GM18505 (cell line): ENCODE measurements at regions not wholly inside any gene's neighbourhood (a gene's known extent, or its start where the extent isn't known, plus 50 kb on each side); places are given as distances from the start of the nearest gene placed in this dataset.
"Not testable (repeated sequence)": the region's sequence is repeated elsewhere in the genome, so short reads cannot be mapped to it uniquely, and the experiment has no call there.

Experiments used
- ATAC-seq: cut with Tn5 transposase; IDR thresholded peaks from one replicate; pipeline ENCODE4 v1.9.1; 2021; ENCODE audit not compliant: unreplicated experiment
- POLR2A ChIP-seq: IDR thresholded peaks from 4 replicates; pipeline ENCODE4 v1.6.1; 2011; ENCODE audit warnings: borderline replicate concordance; ENCODE audit not compliant: insufficient read depth, insufficient read length; ENCODE audit errors: extremely low read depth

- TF ChIP-seq POLR2A: no peak
- ATAC-seq: no peak
Observed at GRCh38 chr7:113030489-113030888, 56.1 kb downstream of the GPR85 start.

- TF ChIP-seq POLR2A: no peak
- ATAC-seq: no peak
Observed at GRCh38 chr7:113026941-113027340, 59.7 kb downstream of the GPR85 start.

- not testable (repeated sequence) for ATAC-seq
Observed at GRCh38 chr7:113017144-113017857, 69.3 kb downstream of the GPR85 start.

- ATAC-seq: no peak
- TF ChIP-seq POLR2A: no peak
Observed at GRCh38 chr7:113015034-113015645, 71.5 kb downstream of the GPR85 start.

DNA sequence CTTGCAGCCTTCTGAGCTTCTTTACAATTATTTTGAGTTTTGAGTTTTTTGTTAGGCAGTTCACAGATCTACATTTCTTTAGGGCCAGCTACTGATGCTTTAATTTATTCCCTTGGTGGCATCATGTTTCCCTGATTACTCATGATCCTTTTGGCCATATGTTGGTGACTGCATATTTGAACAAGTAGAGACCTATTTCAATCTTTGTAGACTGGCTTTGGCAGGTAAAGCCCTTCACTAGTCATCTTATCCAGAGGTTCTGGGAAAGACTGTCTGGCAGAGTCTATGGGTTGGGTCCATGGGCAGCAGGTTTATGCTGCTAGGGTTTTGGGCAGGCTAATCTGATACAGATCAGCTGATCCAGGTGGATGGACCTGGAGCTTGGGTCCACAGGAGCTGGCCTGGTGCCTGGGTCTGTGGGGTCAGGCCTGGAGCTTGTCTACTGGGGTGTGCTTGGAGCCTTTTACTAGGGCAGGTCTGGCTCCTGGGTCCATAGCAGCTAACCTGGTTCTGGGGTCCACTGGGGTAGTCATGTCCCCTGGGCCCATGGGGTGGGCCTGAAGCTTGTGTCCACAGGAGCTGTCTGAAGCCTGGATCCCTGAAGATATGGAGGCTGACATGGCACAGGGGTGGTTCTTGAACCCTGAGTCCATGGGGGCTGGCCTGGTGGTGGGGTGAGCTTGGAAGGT lies 72.7 kb downstream of the GPR85 start:
- no peak for ATAC-seq
- no peak for TF ChIP-seq POLR2A

DNA sequence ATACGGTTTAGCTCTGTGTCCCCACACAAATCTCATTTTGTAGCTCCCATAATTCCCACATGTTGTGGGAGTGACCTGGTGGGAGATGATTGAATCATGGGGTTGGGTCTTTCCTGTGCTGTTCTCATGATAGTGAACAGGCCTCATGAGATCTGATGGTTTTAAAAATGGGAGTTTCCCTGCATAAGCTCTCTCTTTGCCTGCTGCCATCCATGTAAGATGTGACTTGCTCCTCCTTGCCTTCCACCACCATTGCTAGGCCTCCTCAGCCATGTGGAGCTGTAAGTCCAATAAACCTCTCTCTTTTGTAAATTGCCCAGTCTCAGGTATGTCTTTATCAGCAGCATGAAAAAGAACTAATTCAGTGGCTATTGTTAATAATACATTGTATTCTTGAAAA lies 73.8 kb downstream of the GPR85 start:
- not testable (repeated sequence) for ATAC-seq

DNA sequence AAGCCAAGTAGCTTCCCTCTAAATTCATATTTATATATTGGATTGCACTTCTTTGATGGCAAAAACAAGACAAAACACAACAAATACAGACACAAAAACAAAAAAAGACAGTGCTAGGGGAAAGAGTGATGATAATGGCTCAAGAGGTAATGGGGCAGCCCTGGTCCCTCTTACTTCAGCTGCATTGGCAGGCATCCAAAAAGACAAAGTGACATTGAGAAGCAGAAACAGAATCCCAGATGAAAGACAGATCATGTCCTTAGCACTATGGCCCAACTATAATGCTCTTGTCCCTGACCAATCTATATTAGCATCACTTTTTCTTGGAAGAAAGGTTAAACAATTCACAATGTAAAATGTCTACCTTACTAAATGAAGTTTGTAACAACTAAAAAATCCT lies 76.2 kb downstream of the GPR85 start:
- ATAC-seq: no peak
- TF ChIP-seq POLR2A: no peak

DNA sequence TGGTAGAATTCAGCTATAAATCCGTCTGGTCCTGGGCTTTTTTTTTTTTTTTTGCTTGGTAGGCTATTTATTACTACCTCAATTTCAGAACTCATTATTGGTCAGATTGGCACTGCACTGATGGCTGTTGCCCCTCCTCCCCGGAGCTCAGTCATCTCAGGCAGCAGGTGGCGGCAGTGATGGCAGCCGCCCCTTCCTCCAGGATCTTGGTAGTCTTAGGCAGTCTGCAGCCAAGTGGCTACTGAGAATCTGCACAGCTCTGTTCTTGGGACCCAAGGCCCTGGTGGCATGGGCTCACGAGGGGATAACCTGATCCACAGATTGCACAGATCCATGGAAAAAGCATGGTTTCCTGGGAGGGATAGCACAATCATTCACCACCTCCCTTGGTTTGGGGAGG lies 77.9 kb downstream of the GPR85 start:
- no peak for TF ChIP-seq POLR2A
- ATAC-seq: no peak

DNA sequence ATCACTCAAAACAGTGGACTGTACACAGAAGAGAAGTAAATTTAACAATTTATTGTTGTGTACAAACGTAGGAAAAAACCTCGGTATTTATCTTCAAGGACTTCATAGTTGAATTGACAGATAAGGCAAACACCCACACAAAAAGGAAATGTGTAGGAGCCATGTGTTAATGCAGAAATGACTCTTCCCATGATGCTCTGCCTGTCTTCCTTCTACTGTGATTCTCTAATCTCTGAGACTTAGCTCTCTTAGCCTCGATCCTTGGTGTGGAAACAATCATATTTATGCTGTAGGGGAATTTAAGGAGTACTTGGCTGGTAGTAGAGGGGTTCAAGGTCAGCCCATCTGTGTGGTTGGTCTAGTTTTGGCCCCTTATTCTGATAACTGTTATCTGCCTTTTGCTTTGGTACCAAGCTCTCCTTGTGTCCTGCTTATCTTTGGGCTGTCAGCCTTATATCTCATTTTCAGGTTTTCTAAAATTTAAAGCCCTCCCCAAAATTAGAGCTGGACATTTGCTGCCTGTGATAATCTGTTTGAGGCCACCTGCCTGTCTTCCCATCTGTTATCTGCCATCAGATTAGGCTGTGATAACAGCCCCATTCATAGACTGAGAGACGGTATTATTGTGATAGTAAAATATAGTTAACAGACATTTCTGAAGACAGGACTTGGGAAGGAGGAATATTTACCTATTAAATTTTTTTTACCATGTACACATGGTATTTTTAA lies 81.7 kb downstream of the GPR85 start:
- no peak for TF ChIP-seq POLR2A
- ATAC-seq: no peak

DNA sequence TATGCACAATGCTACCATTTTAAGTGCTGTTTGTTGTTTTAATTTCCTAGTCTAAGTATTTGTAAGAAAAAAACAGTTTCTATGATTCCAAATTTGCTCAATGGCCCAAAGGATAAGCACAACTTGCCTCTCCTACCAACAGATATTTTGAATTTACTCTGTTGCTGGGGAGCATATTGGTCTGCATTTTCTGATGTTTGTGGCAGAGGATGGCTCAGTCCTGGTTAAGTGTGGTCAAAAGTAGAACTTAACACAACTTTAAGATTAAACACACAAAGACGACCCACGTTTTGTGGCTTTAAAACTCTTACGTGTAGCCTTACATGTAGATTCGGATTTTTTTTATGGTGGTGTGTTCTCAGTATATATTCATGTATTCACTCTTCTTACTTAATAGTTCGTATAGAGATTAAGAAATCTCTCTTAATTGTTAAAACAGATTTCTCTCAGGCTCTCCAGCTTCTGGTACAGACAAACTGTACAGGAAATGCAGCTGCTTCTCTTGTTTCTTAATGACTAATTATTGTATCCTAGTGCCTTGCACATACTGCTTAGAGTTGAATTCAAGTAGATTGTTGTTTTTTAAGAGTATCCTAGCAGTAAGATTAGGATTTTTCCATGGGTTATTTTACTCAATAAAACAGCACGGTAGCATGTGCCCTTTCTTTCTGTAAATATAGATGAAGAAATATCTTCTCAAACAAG lies 86.2 kb downstream of the GPR85 start:
- ATAC-seq: peak; percentile 88

DNA sequence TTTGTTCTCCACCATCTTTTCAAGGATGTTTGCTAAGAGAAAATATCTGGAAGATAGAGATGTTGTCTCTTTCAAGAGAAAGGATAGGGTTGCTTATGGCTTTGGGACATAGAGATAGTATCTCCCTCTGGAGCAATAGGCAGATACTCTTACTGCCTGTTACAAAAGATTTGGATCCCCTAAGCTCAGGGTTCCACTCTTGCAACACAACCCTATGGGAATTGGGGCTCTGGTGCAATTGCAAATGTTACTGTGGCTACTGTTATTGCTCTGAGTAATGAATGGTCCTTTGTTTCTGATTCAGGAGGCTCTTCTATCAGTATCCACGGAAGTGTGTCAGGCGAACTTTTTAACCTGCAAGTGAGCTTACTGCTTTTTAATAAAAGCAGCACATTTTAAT lies 88.8 kb downstream of the GPR85 start:
- no peak for TF ChIP-seq POLR2A
- ATAC-seq: no peak

More for the DNA sequence above, 86.2 kb downstream of the GPR85 start:
- no peak for TF ChIP-seq POLR2A

- no peak for ATAC-seq
- TF ChIP-seq POLR2A: no peak
Observed at GRCh38 chr7:112996331-112996871, 90.2 kb downstream of the GPR85 start.
